ENCODE measurements at regions not wholly inside any gene's neighbourhood (a gene's known extent, or its start where the extent isn't known, plus 50 kb on each side); places are given as distances from the start of the nearest gene placed in this dataset.

- Histone ChIP-seq H3K36me3 (ENCODE audit: insufficient read depth, low read length) (no peaks in the 10 kb centered on the region), H4K20me1 (ENCODE audit: insufficient read depth, low read length) (no peaks in the 10 kb centered on the region), H3K9ac (ENCODE audit: low read length) (no peak overlapping the region), H2AFZ (ENCODE audit: low read length) (no peak overlapping the region), H3K4me2 (ENCODE audit: low read length) (no peak overlapping the region), H3K9me3 (ENCODE audit: low read length) (no peaks in the 10 kb centered on the region), H3F3A (ENCODE audit: insufficient read depth, low read length) (no peaks in the 10 kb centered on the region), H3K4me1 (ENCODE audit: insufficient read depth, low read length, severe bottlenecking) (no peaks in the 10 kb centered on the region), H3K27ac (ENCODE audit: low read depth, low read length, poor library complexity, severe bottlenecking) (no peak overlapping the region), H3K79me2 (ENCODE audit: insufficient read depth, low read length) (no peaks in the 10 kb centered on the region), H3K27me3 (ENCODE audit: insufficient read depth, low read length) (no peaks in the 10 kb centered on the region), H3K9me2 (ENCODE audit: low read depth, low read length) (no peaks in the 10 kb centered on the region), H3K4me3 (ENCODE audit: low read depth, low read length, poor library complexity, severe bottlenecking) (no peak overlapping the region)
- TF ChIP-seq CTCF (IDR thresholded peaks at IDR 0.05; ENCODE audit: low read length) (no peak), EZH2 (IDR thresholded peaks at IDR 0.05; ENCODE audit: borderline replicate concordance, low read length) (no peak)
These were observed 265.9 kb downstream of the EMP1 start for GRCh38 chr12:13462450-13462849.

GRCh38 chr12:13455778-13456144 is 259.2 kb downstream of the EMP1 start:
- Histone ChIP-seq H3K4me1 (ENCODE audit: insufficient read depth, low read length, severe bottlenecking) (no peaks in the 10 kb centered on the region), H3F3A (ENCODE audit: insufficient read depth, low read length) (no peaks in the 10 kb centered on the region), H2AFZ (ENCODE audit: low read length) (no peak overlapping the region), H3K27ac (ENCODE audit: low read depth, low read length, poor library complexity, severe bottlenecking) (no peak overlapping the region), H3K9ac (ENCODE audit: low read length) (no peak overlapping the region), H3K4me2 (ENCODE audit: low read length) (no peak overlapping the region), H3K36me3 (ENCODE audit: insufficient read depth, low read length) (no peaks in the 10 kb centered on the region), H3K9me3 (ENCODE audit: low read length) (no peaks in the 10 kb centered on the region), H3K9me2 (ENCODE audit: low read depth, low read length) (no peaks in the 10 kb centered on the region), H4K20me1 (ENCODE audit: insufficient read depth, low read length) (no peaks in the 10 kb centered on the region), H3K4me3 (ENCODE audit: low read depth, low read length, poor library complexity, severe bottlenecking) (no peak overlapping the region), H3K27me3 (ENCODE audit: insufficient read depth, low read length) (no peaks in the 10 kb centered on the region), H3K79me2 (ENCODE audit: insufficient read depth, low read length) (no peaks in the 10 kb centered on the region)
- TF ChIP-seq EZH2 (IDR thresholded peaks at IDR 0.05; ENCODE audit: borderline replicate concordance, low read length) (no peak), CTCF (IDR thresholded peaks at IDR 0.05; ENCODE audit: low read length) (no peak)

GRCh38 chr12:13454991-13455777 is 258.7 kb downstream of the EMP1 start:
- H4K20me1 ChIP-seq (ENCODE audit: insufficient read depth, low read length) = no peaks in the 10 kb centered on the region
- H3K27ac ChIP-seq (ENCODE audit: low read depth, low read length, poor library complexity, severe bottlenecking) = no peak overlapping the region
- no peaks in the 10 kb centered on the region for H3K36me3 ChIP-seq (ENCODE audit: insufficient read depth, low read length)
- no peaks in the 10 kb centered on the region for H3K27me3 ChIP-seq (ENCODE audit: insufficient read depth, low read length)
- TF ChIP-seq EZH2 (IDR thresholded peaks at IDR 0.05; ENCODE audit: borderline replicate concordance, low read length) = no peak
- no peak for TF ChIP-seq CTCF (IDR thresholded peaks at IDR 0.05; ENCODE audit: low read length)
- no peak overlapping the region for H2AFZ ChIP-seq (ENCODE audit: low read length)
- no peak overlapping the region for H3K4me2 ChIP-seq (ENCODE audit: low read length)
- H3F3A ChIP-seq (ENCODE audit: insufficient read depth, low read length) = no peaks in the 10 kb centered on the region
- H3K4me1 ChIP-seq (ENCODE audit: insufficient read depth, low read length, severe bottlenecking) = no peaks in the 10 kb centered on the region
- H3K4me3 ChIP-seq (ENCODE audit: low read depth, low read length, poor library complexity, severe bottlenecking) = no peak overlapping the region
- no peaks in the 10 kb centered on the region for H3K79me2 ChIP-seq (ENCODE audit: insufficient read depth, low read length)
- H3K9me2 ChIP-seq (ENCODE audit: low read depth, low read length) = no peaks in the 10 kb centered on the region
- H3K9ac ChIP-seq (ENCODE audit: low read length) = no peak overlapping the region
- H3K9me3 ChIP-seq (ENCODE audit: low read length) = no peaks in the 10 kb centered on the region

Data from OCI-LY1 (cell line).